LNCAP (cell line): ENCODE measurements at regions not wholly inside any gene's neighbourhood (a gene's known extent, or its start where the extent isn't known, plus 50 kb on each side); places are given as distances from the start of the nearest gene placed in this dataset.

Experiments used
- CTCF ChIP-seq: fragments of 450-650 bp; IDR thresholded peaks from 2 replicates; pipeline ENCODE4 v1.5.1; 2017; ENCODE audit warnings: mild to moderate bottlenecking

DNA sequence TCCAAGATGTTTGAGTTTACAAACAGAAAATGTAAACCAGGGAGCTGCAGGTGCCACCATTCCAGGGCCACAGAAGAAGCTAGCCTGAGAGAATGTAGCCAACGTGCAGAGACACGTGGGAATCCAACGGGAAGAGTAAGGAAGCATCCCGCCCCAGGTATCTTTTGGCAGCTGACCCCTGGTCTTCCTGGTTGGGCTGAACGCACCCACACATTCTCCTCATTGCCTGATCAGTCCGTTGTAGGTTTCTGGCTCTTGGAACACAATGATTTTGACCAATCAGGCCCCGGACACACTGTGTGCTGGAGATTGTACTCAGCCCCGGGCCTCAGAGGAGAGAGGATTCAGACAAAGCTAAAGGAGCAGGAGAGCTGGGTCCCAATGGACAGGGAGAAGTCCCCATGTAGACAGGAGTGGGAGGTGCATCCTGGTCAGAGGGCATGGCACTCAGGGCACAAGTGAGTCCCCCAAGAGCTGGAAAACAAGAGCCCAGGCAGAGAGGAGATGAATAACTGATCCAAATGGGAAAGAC lies 102.3 kb downstream of the TPRA1 start:
- no peak for TF ChIP-seq CTCF

DNA sequence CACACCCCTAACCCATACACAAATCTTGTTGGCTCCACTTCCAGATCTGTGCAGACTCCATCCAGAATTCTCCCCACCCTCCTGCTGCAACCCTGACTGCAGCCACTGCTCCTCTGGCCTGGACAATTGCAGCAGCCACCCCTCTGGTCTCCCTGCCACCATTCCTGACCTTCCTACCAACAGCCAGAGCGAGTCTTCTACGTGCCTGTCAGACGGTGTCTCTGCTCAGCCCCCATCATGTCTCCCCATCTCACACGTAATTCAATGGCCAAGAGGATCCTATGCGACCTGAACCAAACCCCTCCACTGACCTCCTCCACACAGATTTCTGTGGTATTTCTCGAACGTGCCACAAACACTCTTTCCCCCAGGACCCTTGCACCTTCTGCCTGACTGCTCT lies 103.3 kb downstream of the TPRA1 start:
- TF ChIP-seq CTCF: no peak

DNA sequence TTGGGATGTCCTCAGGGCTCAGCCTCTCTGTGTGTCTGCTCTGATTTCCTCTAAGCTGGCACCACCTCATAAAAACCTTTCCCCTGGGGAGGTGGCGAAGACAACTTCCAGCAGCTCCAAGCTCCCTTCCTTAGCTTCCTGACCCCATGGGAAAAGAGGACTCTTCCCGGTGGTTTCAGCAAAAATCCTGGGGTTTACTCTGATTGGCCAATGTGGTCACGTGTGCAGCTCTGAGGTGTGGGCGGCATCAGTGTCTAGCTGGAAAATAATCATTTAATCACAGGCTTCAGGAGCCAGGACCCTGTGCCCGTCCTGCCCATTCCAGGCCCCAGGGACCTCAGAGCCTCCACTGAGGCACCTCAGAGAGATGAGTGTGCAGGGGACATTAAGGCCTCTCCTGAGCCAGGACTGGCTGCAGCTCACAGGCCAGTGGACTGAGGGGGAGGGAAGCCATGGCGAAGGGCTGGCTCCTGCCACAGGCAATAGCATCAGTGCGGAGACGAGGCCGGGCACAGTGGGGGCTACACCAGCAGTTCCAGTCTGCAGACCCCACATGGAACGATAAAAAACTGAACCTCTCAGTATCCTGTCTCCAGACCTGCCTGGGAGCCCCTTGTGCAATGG lies 104.1 kb downstream of the TPRA1 start:
- no peak for TF ChIP-seq CTCF

DNA sequence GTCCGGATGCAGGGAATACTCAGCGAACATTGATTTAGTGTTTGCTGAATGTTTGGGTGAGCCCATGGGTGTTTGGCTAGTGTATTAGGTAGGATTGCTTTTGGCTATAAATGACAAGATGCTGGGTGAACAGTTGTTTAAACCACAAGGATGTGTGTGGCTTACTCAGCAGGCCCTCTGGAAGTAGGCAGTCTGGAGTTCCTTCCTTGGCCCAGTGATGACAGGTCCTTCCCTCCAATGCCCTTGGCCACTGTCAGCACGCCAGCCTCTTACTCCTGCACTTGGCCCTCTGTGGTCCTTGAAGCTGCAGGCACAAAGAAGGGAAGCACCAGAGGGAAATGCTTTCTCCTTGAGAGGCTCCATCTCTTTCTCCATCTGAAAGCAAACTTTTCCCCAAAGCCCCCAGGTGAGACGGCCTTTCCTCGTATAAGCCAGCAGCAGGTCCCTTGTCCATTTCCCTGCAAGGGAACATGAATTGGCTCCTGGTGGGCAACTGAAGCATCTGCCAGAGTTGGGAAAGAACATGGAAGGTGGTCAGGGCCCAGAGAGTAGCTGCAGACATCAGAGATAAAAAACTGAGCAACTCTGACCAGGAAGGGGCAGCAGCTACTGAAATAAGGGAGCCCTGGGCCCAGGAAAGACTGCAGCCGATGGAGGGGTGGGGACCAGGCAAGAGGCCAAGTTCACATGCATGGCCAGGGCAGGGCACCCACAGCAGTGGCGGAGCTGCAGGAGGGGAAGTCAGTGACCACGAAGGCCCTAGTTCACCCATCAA lies 105.0 kb downstream of the TPRA1 start:
- TF ChIP-seq CTCF: no peak

DNA sequence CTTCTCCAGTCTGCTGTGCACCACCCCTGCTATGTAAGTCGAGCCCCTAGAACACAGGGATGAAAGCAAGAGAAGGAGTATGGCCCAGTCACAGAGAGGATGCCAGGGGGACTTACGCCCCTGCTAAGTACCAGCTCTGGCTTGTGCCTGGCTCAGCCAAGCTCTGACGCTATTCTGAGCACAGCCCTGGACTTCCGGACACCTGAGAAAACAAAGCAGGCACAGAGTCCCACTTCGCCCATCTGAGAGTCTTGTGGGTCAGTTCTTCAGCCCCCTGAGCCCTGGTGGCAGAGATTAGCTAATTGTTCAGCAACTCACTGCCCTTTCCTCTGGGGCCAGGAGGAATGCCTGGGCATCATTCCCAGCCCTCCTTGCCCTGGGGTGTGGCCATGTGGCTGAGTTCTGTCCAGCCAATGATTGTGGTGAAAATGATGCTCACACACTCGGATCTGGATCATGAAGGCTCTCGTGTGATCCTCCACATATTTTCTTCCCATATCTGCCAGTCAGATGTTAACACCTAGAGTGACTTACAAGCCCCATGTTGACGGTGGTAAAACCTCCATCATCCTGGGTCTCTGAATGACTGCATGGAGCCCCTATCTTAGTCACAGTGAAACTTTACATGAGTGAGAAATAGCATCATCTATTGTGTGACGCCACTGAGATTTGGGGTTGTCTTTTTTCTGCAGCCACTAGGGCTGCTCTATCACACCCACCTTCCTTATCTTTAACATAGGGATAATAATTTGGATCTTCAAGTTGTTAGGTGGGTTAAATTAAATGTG lies 105.7 kb downstream of the TPRA1 start:
- TF ChIP-seq CTCF: no peak

GRCh38 chr3:127483902-127484591 lies 106.5 kb downstream of the TPRA1 start:
- no peak for TF ChIP-seq CTCF

DNA sequence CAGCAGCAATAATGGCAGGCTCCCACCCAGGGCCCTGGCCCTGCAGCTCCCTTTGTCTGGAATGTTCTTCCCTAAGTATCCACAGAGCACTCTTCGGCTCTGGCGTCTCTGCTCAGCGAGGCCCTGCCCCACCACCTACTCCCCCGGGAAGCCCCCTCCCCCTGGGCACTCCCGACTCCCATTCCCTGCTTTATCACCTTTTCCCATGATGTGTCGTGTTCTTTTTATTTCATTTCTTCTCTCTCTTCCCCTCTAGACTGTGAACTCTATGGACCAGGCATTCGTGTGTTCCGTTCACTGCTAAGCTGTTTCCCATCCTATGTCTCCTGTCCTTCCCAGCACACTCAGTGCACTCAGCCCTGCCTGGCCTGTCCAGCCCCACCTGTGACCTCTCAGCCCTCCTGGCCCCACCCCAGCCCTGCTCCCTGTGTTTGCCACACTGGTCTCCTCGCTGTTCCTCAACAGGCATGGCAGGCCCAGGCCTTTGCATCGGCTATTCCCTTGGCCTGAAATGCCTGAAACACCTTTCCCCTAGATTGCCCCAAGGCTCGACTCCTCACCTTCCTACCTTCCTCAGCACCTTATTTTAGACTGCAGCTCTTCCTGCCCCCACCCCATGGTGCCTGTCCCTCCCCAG lies 107.4 kb downstream of the TPRA1 start:
- no peak for TF ChIP-seq CTCF
